T-cell (primary cell): ENCODE measurements at regions not wholly inside any gene's neighbourhood (a gene's known extent, or its start where the extent isn't known, plus 50 kb on each side); places are given as distances from the start of the nearest gene placed in this dataset.

Experiments
- ATAC-seq, 4 experiments: fragments of 200-7000 bp in 3 of 4; fragments of 150-1000 bp in 1 of 4; cut with Tn5 transposase; replicated peaks in 1 of 4; 1 replicate in 3 of 4; 2 replicates in 1 of 4; pipeline ENCODE4 v1.10.0; 2021; ENCODE audit warnings: moderate library complexity in 3 of 4, mild to moderate bottlenecking in 2 of 4, moderate number of reproducible peaks in 1 of 4
- CTCF ChIA-PET, 2 donors: fragments of 300-600 bp; sonication (Branson Sonifier 250); formaldehyde crosslinking; loops; one replicate each; lab custom pipeline; 2022; ENCODE audit warnings: antibody characterized with exemption in 2 of 2; lab: Charles Lee
- POLR2A ChIA-PET, 2 donors: fragments of 300-600 bp; sonication (Branson Sonifier 250); formaldehyde crosslinking; loops; one replicate each; lab custom pipeline; 2022; ENCODE audit warnings: antibody characterized with exemption in 2 of 2; lab: Charles Lee
- DNase-seq, 35 experiments: peaks; one replicate each; pipeline versions ENCODE4 v3.0.0 to v3.0.0-alpha.2; 2013 to 2023
- H3K27ac ChIP-seq: one replicate; pipeline ENCODE4 v1.5.1; 2013; ENCODE audit warnings: low read length
- H3K27me3 ChIP-seq, 2 experiments: replicated peaks in 1 of 2; 1 replicate in 1 of 2; 2 replicates in 1 of 2; pipeline versions ENCODE4 v1.6.1 to v1.7.0; 2013; ENCODE audit warnings: low read length in 1 of 2, mixed read lengths in 1 of 2; ENCODE audit not compliant: control insufficient read depth in 2 of 2, insufficient read depth in 2 of 2; ENCODE audit errors: extremely low read depth in 1 of 2
- H3K36me3 ChIP-seq, 2 donors: 1 replicate in 1 of 2; 2 replicates in 1 of 2; pipeline versions ENCODE4 v1.6.1 to v1.7.0; 2013; ENCODE audit warnings: low read length in 1 of 2; ENCODE audit not compliant: control insufficient read depth in 2 of 2, insufficient read depth in 1 of 2; ENCODE audit errors: extremely low read depth in 1 of 2
- H3K4me1 ChIP-seq, 2 experiments: 1 replicate in 1 of 2; 2 replicates in 1 of 2; pipeline versions ENCODE4 v1.6.1 to v1.7.0; 2013; ENCODE audit warnings: low read length in 2 of 2, mixed read lengths in 1 of 2; ENCODE audit not compliant: insufficient read depth in 2 of 2, control insufficient read depth in 1 of 2; ENCODE audit errors: extremely low read depth in 1 of 2
- H3K4me3 ChIP-seq, 2 donors: 1 replicate in 1 of 2; 2 replicates in 1 of 2; pipeline versions ENCODE4 v1.5.1 to v1.7.0; 2013; ENCODE audit warnings: mild to moderate bottlenecking in 2 of 2, low read length in 1 of 2, moderate library complexity in 1 of 2; ENCODE audit not compliant: control insufficient read depth in 1 of 2; ENCODE audit errors: extremely low read depth in 1 of 2
- H3K9me3 ChIP-seq: 2 replicates; pipeline ENCODE4 v1.7.0; 2013
- H3K27ac Mint-ChIP-seq, 2 donors: one replicate each; pipeline ENCODE4 v1.8.0; 2020 to 2021; ENCODE audit warnings: mild to moderate bottlenecking in 2 of 2, mixed read lengths in 2 of 2
- H3K27me3 Mint-ChIP-seq, 2 donors: one replicate each; pipeline ENCODE4 v1.8.0; 2021 to 2022; ENCODE audit warnings: mixed read lengths in 2 of 2
- H3K36me3 Mint-ChIP-seq: one replicate; pipeline ENCODE4 v1.8.0; 2021; ENCODE audit warnings: mixed read lengths
- H3K4me1 Mint-ChIP-seq, 3 donors: one replicate each; pipeline ENCODE4 v1.8.0; 2020 to 2022; ENCODE audit warnings: mixed read lengths in 3 of 3, mild to moderate bottlenecking in 1 of 3
- H3K4me3 Mint-ChIP-seq, 3 donors: one replicate each; pipeline ENCODE4 v1.8.0; 2020 to 2022; ENCODE audit warnings: mild to moderate bottlenecking in 3 of 3, mixed read lengths in 3 of 3, moderate library complexity in 3 of 3
- H3K9me3 Mint-ChIP-seq, 3 donors: one replicate each; pipeline ENCODE4 v1.8.0; 2020 to 2022; ENCODE audit warnings: mixed read lengths in 3 of 3
- WGBS: methylation state at CpG from one replicate; pipeline ENCODE4 v1.1.5; 2013; ENCODE audit warnings: missing lambda C conversion rate; ENCODE audit not compliant: insufficient coverage; 5-methylcytosine and 5-hydroxymethylcytosine counted together

DNA sequence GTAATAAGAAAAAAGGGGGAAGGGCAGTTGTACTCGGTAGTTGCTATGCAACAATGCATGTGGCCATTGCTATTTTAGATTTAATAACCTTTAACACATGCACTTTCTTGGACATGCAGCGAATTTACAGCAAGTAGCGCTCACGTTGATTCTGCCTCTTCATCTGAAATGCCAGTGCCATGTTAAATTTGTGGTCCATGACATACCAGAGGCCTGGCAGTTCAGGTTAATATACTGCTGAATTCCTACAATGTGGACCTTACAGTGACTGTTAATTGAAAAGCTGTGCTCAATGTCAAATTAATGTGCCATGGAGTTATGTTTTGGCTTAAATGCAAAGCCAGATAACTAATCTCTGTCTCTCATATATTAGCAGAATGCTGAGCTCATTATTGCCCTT, 699.7 kb downstream of the DOK5 start:
- H3K9me3 Mint-ChIP-seq: peaks cover 10 to 23% (median 22%) of the 10 kb centered on the region in 3 donors
- CTCF ChIA-PET: no interaction called here
- no peak overlapping the region for H3K27ac Mint-ChIP-seq
- H3K36me3 Mint-ChIP-seq: no peaks in the 10 kb centered on the region
- H3K4me3 ChIP-seq: no peak overlapping the region
- no peak overlapping the region for H3K27ac ChIP-seq
- H3K4me1 ChIP-seq: no peaks in the 10 kb centered on the region
- no peak for DNase-seq
- POLR2A ChIA-PET: no interaction called here
- H3K4me1 Mint-ChIP-seq: no peaks in the 10 kb centered on the region
- no peaks in the 10 kb centered on the region for H3K36me3 ChIP-seq
- no peaks in the 10 kb centered on the region for H3K27me3 ChIP-seq
- no peak overlapping the region for H3K4me3 Mint-ChIP-seq
- ATAC-seq: no peak
- H3K9me3 ChIP-seq: no peaks in the 10 kb centered on the region
- WGBS: 82% methylated on average over 3 of the region's 4 CpGs
- no peaks in the 10 kb centered on the region for H3K27me3 Mint-ChIP-seq

DNA sequence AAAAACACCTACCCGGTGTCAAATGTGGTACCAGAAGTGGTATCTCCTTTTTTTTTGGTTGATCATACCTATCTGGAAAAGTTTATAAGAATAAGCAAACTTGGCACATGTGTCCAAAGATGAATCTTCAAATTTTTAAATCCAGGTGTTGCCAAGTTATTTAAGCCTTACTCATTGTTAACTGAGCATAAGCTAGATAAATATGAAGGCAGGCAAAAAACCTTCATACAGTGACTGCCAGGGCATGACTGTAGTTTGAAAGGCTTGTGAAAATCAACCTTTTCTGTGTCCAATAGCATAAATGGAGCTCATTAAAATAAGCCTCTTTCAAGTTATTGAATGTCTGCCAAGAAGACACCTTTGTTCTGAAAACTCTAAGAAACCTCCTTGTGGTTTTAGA, 699.2 kb downstream of the DOK5 start:
- Mint-ChIP-seq H3K4me1 (no peaks in the 10 kb centered on the region), H3K27ac (no peak overlapping the region), H3K9me3 (peaks cover 6 to 18% (median 18%) of the 10 kb centered on the region in 3 donors), H3K27me3 (no peaks in the 10 kb centered on the region), H3K4me3 (no peak overlapping the region), H3K36me3 (no peaks in the 10 kb centered on the region)
- WGBS: 64% methylated on average over 1 of the region's 1 CpG
- Histone ChIP-seq H3K4me3 (no peak overlapping the region), H3K27ac (no peak overlapping the region), H3K36me3 (no peaks in the 10 kb centered on the region), H3K9me3 (no peaks in the 10 kb centered on the region), H3K4me1 (no peaks in the 10 kb centered on the region), H3K27me3 (no peaks in the 10 kb centered on the region)
- POLR2A ChIA-PET: no interaction called here
- CTCF ChIA-PET: no interaction called here
- no peak for DNase-seq
- ATAC-seq: no peak

DNA sequence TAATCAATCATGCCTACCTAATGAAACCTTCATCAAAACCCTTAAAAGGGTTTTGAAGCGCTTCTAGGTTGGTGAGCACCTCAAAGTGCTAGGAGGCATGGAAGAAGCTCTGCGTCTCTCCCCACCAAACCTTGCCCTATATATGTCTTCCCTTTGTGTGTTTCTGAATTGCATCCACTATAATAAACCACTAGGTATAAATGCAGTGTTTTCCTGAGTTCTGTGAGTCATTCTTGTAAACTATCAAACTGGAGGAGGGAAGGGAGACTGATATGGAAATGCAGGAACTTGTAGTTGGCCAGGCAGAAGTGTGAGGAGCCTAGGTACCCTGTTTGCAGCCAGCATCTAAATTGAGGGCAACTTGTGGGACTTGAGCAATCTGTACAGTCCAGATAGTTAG, 698.8 kb downstream of the DOK5 start:
- no peaks in the 10 kb centered on the region for H3K36me3 Mint-ChIP-seq
- H3K4me3 ChIP-seq: no peak overlapping the region
- ATAC-seq (no peak), DNase-seq (no peak)
- no peak overlapping the region for H3K27ac ChIP-seq
- POLR2A ChIA-PET: no interaction called here
- WGBS: no CpG with 5 or more reads among the region's 2 CpGs
- no peaks in the 10 kb centered on the region for H3K36me3 ChIP-seq
- H3K27me3 ChIP-seq: no peaks in the 10 kb centered on the region
- H3K4me3 Mint-ChIP-seq: no peak overlapping the region
- H3K9me3 ChIP-seq: no peaks in the 10 kb centered on the region
- no peaks in the 10 kb centered on the region for H3K4me1 ChIP-seq
- CTCF ChIA-PET: no interaction called here
- H3K4me1 Mint-ChIP-seq: no peaks in the 10 kb centered on the region
- H3K9me3 Mint-ChIP-seq: peaks cover 6 to 18% (median 17%) of the 10 kb centered on the region in 3 donors
- no peak overlapping the region for H3K27ac Mint-ChIP-seq
- no peaks in the 10 kb centered on the region for H3K27me3 Mint-ChIP-seq

DNA sequence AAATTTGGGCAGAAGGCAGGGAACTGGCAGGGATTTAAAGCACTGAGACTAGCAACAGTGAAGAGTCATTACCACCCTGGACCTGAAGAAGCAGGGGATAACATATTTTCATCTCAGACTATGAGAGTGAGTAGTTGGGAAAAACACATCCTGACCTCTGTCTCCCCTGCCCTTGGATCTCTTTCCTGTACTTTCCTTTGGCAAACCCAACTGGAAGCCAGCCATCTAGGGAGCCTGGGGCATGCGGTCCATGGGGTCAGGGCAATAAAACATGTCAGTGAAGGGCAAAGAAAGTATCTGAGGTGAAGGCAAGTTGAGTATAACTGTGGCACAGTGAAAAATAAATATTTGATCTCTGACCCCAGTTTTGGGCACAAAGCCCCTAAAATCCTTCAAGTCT, 698.2 kb downstream of the DOK5 start:
- no peaks in the 10 kb centered on the region for H3K4me1 Mint-ChIP-seq
- H3K27ac Mint-ChIP-seq: no peak overlapping the region
- no CpG with 5 or more reads among the region's 1 CpG for WGBS
- H3K9me3 Mint-ChIP-seq: peaks cover 5 to 18% (median 17%) of the 10 kb centered on the region in 3 donors
- Histone ChIP-seq H3K4me1 (no peaks in the 10 kb centered on the region), H3K4me3 (no peak overlapping the region), H3K9me3 (no peaks in the 10 kb centered on the region), H3K27ac (no peak overlapping the region), H3K27me3 (no peaks in the 10 kb centered on the region), H3K36me3 (no peaks in the 10 kb centered on the region)
- POLR2A ChIA-PET: no interaction called here
- no peak overlapping the region for H3K4me3 Mint-ChIP-seq
- ATAC-seq (no peak), DNase-seq (no peak)
- H3K36me3 Mint-ChIP-seq: no peaks in the 10 kb centered on the region
- CTCF ChIA-PET: no interaction called here
- H3K27me3 Mint-ChIP-seq: no peaks in the 10 kb centered on the region

DNA sequence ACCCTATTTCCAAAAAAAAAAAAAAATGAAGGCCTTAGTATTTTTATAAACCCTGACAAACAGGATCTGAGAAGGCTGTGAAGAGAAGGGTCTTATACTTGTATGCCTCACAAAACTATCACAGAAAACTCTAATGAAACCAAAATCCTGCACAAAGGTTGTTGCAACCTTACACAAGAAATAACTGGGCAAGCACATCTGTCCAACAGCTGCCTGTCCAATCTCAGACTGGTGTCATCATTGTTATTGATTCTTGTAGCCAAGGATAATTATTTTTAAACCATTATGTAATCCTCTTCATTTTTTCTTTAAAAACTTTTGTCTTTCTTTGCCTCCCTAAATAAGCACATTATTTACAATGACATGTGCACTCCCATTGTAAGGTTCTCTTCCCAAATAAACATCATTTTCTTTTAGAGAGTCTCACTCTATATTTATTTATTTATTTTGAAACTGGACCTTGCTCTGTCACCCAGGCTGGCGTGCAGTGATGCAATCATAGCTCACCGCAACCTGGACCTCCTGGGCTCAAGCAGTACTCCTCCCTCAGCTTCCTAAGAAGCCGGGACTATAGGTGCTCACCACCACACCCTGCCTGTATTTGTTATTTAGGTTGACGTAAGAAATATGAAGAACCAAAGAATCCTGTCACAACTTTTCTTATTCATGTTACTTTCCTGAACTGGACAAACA, 697.1 kb downstream of the DOK5 start:
- Mint-ChIP-seq H3K36me3 (no peaks in the 10 kb centered on the region), H3K4me3 (no peak overlapping the region), H3K27me3 (no peaks in the 10 kb centered on the region), H3K4me1 (no peaks in the 10 kb centered on the region), H3K27ac (no peak overlapping the region), H3K9me3 (peaks cover 5 to 17% (median 15%) of the 10 kb centered on the region in 3 donors)
- DNase-seq: no peak
- Histone ChIP-seq H3K9me3 (no peaks in the 10 kb centered on the region), H3K4me3 (no peak overlapping the region), H3K4me1 (no peaks in the 10 kb centered on the region), H3K27me3 (no peaks in the 10 kb centered on the region), H3K36me3 (no peaks in the 10 kb centered on the region), H3K27ac (no peak overlapping the region)
- no CpG with 5 or more reads among the region's 4 CpGs for WGBS
- ChIA-PET CTCF (interaction anchor here in 1 of 2 donors (0.6 kb wide), 1 partner anchor 1601 kb away, joined by 12 read pairs; no protein-coding TSS in a partner anchor), POLR2A (no interaction called here)
- ATAC-seq: no peak

DNA sequence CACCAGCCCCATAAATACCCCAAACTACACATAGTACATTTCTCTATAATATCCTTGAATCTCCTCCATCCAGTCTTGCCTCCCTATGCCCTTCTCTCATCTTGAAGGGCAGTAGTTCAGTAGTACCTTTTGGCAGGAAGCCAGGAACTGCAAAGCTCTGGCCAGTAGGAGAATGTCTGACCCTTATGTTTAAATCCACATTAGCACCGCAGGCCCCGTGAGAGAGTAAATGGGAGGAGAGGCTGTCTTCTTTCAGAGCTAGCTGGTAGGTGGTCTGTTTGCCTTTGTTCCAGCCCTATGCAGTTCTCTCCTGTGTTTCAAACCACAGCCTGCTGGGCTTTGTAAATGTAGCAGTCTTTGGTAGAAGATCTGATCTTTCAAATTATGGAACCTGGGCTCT, 690.7 kb downstream of the DOK5 start:
- Histone ChIP-seq H3K36me3 (no peaks in the 10 kb centered on the region), H3K27me3 (no peaks in the 10 kb centered on the region), H3K27ac (no peak overlapping the region), H3K9me3 (no peaks in the 10 kb centered on the region), H3K4me3 (no peak overlapping the region), H3K4me1 (no peaks in the 10 kb centered on the region)
- no peak for DNase-seq
- no peaks in the 10 kb centered on the region for H3K4me1 Mint-ChIP-seq
- CTCF ChIA-PET: no interaction called here
- H3K27me3 Mint-ChIP-seq: no peaks in the 10 kb centered on the region
- no peak overlapping the region for H3K27ac Mint-ChIP-seq
- WGBS: no CpG with 5 or more reads among the region's 2 CpGs
- no peak for ATAC-seq
- H3K4me3 Mint-ChIP-seq: no peak overlapping the region
- H3K36me3 Mint-ChIP-seq: no peaks in the 10 kb centered on the region
- peaks cover 0 to 9% (median 4%) of the 10 kb centered on the region in 3 donors for H3K9me3 Mint-ChIP-seq
- POLR2A ChIA-PET: no interaction called here

DNA sequence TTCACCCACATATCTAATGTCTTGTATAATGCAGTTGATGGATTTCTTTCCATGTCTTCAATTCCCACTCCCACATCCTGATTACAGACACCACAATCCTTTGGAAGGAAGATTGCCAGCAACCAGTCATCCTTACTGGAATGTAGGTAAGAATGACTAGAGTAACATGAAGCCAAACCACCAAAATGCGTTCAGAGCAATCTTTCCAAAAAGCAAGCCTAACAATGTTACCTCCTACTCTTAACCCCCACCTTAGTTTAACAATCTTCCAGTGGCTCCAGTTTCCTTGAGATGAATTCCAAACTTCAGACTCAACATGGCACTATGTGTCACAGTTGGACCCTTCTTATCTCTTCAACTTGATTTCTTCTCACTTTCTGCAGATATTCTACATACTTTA, 685.6 kb downstream of the DOK5 start:
- Histone ChIP-seq H3K27ac (no peak overlapping the region), H3K36me3 (no peaks in the 10 kb centered on the region), H3K4me1 (no peaks in the 10 kb centered on the region), H3K4me3 (no peak overlapping the region), H3K27me3 (no peaks in the 10 kb centered on the region), H3K9me3 (no peaks in the 10 kb centered on the region)
- no peak for DNase-seq
- Mint-ChIP-seq H3K27me3 (no peaks in the 10 kb centered on the region), H3K36me3 (no peaks in the 10 kb centered on the region), H3K27ac (no peak overlapping the region), H3K9me3 (peaks cover 9 to 25% (median 20%) of the 10 kb centered on the region in 3 donors), H3K4me1 (no peaks in the 10 kb centered on the region), H3K4me3 (no peak overlapping the region)
- no CpG with 5 or more reads among the region's 1 CpG for WGBS
- ChIA-PET CTCF (no interaction called here), POLR2A (no interaction called here)
- no peak for ATAC-seq
